ENCODE measurements at regions not wholly inside any gene's neighbourhood (a gene's known extent, or its start where the extent isn't known, plus 50 kb on each side); places are given as distances from the start of the nearest gene placed in this dataset.

GRCh38 chr11:105236664-105237063 is 97.1 kb upstream of the CARD18 start:
- H3K4me1 Mint-ChIP-seq, result no peaks in the 10 kb centered on the region
- no peak for DNase-seq (ENCODE audit: low spot score in 2 of 2)
- no peak overlapping the region for H3K4me3 Mint-ChIP-seq
- H3K27me3 Mint-ChIP-seq, result peaks cover 23% of the 10 kb centered on the region
- no peaks in the 10 kb centered on the region for H3K36me3 Mint-ChIP-seq (ENCODE audit: insufficient read depth)
- H3K27ac Mint-ChIP-seq (ENCODE audit: low read depth), result no peak overlapping the region
- no peak for ATAC-seq (replicated peaks; ENCODE audit: extremely low read depth, poor library complexity, severe bottlenecking)
- H3K9me3 Mint-ChIP-seq, result no peaks in the 10 kb centered on the region

- Mint-ChIP-seq H3K4me1 (no peaks in the 10 kb centered on the region), H3K4me3 (no peak overlapping the region), H3K9me3 (no peaks in the 10 kb centered on the region), H3K36me3 (ENCODE audit: insufficient read depth) (no peaks in the 10 kb centered on the region), H3K27me3 (peaks cover 46% of the 10 kb centered on the region), H3K27ac (ENCODE audit: low read depth) (no peak overlapping the region)
- DNase-seq (ENCODE audit: low spot score in 2 of 2), result no peak
- ATAC-seq (replicated peaks; ENCODE audit: extremely low read depth, poor library complexity, severe bottlenecking), result no peak
These were observed 93.7 kb upstream of the CARD18 start for GRCh38 chr11:105233285-105233684.

- H3K27ac Mint-ChIP-seq (ENCODE audit: low read depth), result no peak overlapping the region
- H3K4me1 Mint-ChIP-seq, result no peaks in the 10 kb centered on the region
- no peaks in the 10 kb centered on the region for H3K36me3 Mint-ChIP-seq (ENCODE audit: insufficient read depth)
- no peaks in the 10 kb centered on the region for H3K9me3 Mint-ChIP-seq
- DNase-seq (ENCODE audit: low spot score in 2 of 2) (no peak), ATAC-seq (replicated peaks; ENCODE audit: extremely low read depth, poor library complexity, severe bottlenecking) (no peak)
- H3K27me3 Mint-ChIP-seq, result peaks cover 45% of the 10 kb centered on the region
- no peak overlapping the region for H3K4me3 Mint-ChIP-seq
These were observed 92.5 kb upstream of the CARD18 start for GRCh38 chr11:105232021-105232420.

GRCh38 chr11:105230586-105230985 is 91.0 kb upstream of the CARD18 start:
- no peak for DNase-seq (ENCODE audit: low spot score in 2 of 2)
- H3K27me3 Mint-ChIP-seq, result peaks cover 40% of the 10 kb centered on the region
- no peak overlapping the region for H3K27ac Mint-ChIP-seq (ENCODE audit: low read depth)

GRCh38 chr11:105229761-105230160 is 90.2 kb upstream of the CARD18 start:
- H3K27me3 Mint-ChIP-seq, result peaks cover 42% of the 10 kb centered on the region
- no peaks in the 10 kb centered on the region for H3K36me3 Mint-ChIP-seq (ENCODE audit: insufficient read depth)
- ATAC-seq (replicated peaks; ENCODE audit: extremely low read depth, poor library complexity, severe bottlenecking) (no peak), DNase-seq (ENCODE audit: low spot score in 2 of 2) (no peak)
- H3K27ac Mint-ChIP-seq (ENCODE audit: low read depth), result no peak overlapping the region
- H3K4me3 Mint-ChIP-seq, result no peak overlapping the region
- no peaks in the 10 kb centered on the region for H3K9me3 Mint-ChIP-seq
- no peaks in the 10 kb centered on the region for H3K4me1 Mint-ChIP-seq

More at GRCh38 chr11:105230586-105230985, 91.0 kb upstream of the CARD18 start:
- ATAC-seq (replicated peaks; ENCODE audit: extremely low read depth, poor library complexity, severe bottlenecking), result no peak
- Mint-ChIP-seq H3K4me3 (no peak overlapping the region), H3K4me1 (no peaks in the 10 kb centered on the region), H3K9me3 (no peaks in the 10 kb centered on the region), H3K36me3 (ENCODE audit: insufficient read depth) (no peaks in the 10 kb centered on the region)

GRCh38 chr11:105229257-105229656 is 89.7 kb upstream of the CARD18 start:
- no peak for DNase-seq (ENCODE audit: low spot score in 2 of 2)
- H3K27me3 Mint-ChIP-seq, result peaks cover 46% of the 10 kb centered on the region
- H3K4me1 Mint-ChIP-seq, result no peaks in the 10 kb centered on the region
- no peak for ATAC-seq (replicated peaks; ENCODE audit: extremely low read depth, poor library complexity, severe bottlenecking)
- H3K9me3 Mint-ChIP-seq, result no peaks in the 10 kb centered on the region
- H3K27ac Mint-ChIP-seq (ENCODE audit: low read depth), result no peak overlapping the region
- H3K4me3 Mint-ChIP-seq, result no peak overlapping the region
- no peaks in the 10 kb centered on the region for H3K36me3 Mint-ChIP-seq (ENCODE audit: insufficient read depth)

GRCh38 chr11:105227363-105227762 is 87.8 kb upstream of the CARD18 start:
- Mint-ChIP-seq H3K36me3 (ENCODE audit: insufficient read depth) (no peaks in the 10 kb centered on the region), H3K27ac (ENCODE audit: low read depth) (no peak overlapping the region), H3K27me3 (peaks cover 46% of the 10 kb centered on the region), H3K4me3 (no peak overlapping the region), H3K4me1 (no peaks in the 10 kb centered on the region), H3K9me3 (no peaks in the 10 kb centered on the region)
- DNase-seq (ENCODE audit: low spot score in 2 of 2) (no peak), ATAC-seq (replicated peaks; ENCODE audit: extremely low read depth, poor library complexity, severe bottlenecking) (no peak)

- Mint-ChIP-seq H3K9me3 (no peaks in the 10 kb centered on the region), H3K36me3 (ENCODE audit: insufficient read depth) (no peaks in the 10 kb centered on the region)
- no peak for ATAC-seq (replicated peaks; ENCODE audit: extremely low read depth, poor library complexity, severe bottlenecking)
These were observed 87.2 kb upstream of the CARD18 start for GRCh38 chr11:105226766-105227165.

GRCh38 chr11:105226091-105226490 is 86.5 kb upstream of the CARD18 start:
- H3K4me3 Mint-ChIP-seq, result no peak overlapping the region
- H3K27me3 Mint-ChIP-seq, result peaks cover 46% of the 10 kb centered on the region
- no peaks in the 10 kb centered on the region for H3K4me1 Mint-ChIP-seq
- no peaks in the 10 kb centered on the region for H3K36me3 Mint-ChIP-seq (ENCODE audit: insufficient read depth)
- no peak for ATAC-seq (replicated peaks; ENCODE audit: extremely low read depth, poor library complexity, severe bottlenecking)
- no peak for DNase-seq (ENCODE audit: low spot score in 2 of 2)
- H3K9me3 Mint-ChIP-seq, result no peaks in the 10 kb centered on the region
- H3K27ac Mint-ChIP-seq (ENCODE audit: low read depth), result no peak overlapping the region

More at GRCh38 chr11:105226766-105227165, 87.2 kb upstream of the CARD18 start:
- DNase-seq (ENCODE audit: low spot score in 2 of 2), result no peak
- Mint-ChIP-seq H3K27me3 (peaks cover 46% of the 10 kb centered on the region), H3K4me3 (no peak overlapping the region), H3K27ac (ENCODE audit: low read depth) (no peak overlapping the region), H3K4me1 (no peaks in the 10 kb centered on the region)

- Mint-ChIP-seq H3K4me3 (no peak overlapping the region), H3K9me3 (no peaks in the 10 kb centered on the region), H3K4me1 (no peaks in the 10 kb centered on the region), H3K27me3 (peaks cover 37% of the 10 kb centered on the region), H3K27ac (ENCODE audit: low read depth) (no peak overlapping the region), H3K36me3 (ENCODE audit: insufficient read depth) (no peaks in the 10 kb centered on the region)
- ATAC-seq (replicated peaks; ENCODE audit: extremely low read depth, poor library complexity, severe bottlenecking) (no peak), DNase-seq (ENCODE audit: low spot score in 2 of 2) (no peak)
These were observed 85.1 kb upstream of the CARD18 start for GRCh38 chr11:105224482-105225253.

- no peaks in the 10 kb centered on the region for H3K4me1 Mint-ChIP-seq
- no peak overlapping the region for H3K4me3 Mint-ChIP-seq
- ATAC-seq (replicated peaks; ENCODE audit: extremely low read depth, poor library complexity, severe bottlenecking) (no peak), DNase-seq (ENCODE audit: low spot score in 2 of 2) (no peak)
- H3K9me3 Mint-ChIP-seq, result no peaks in the 10 kb centered on the region
- no peak overlapping the region for H3K27ac Mint-ChIP-seq (ENCODE audit: low read depth)
- H3K36me3 Mint-ChIP-seq (ENCODE audit: insufficient read depth), result no peaks in the 10 kb centered on the region
- peaks cover 23% of the 10 kb centered on the region for H3K27me3 Mint-ChIP-seq
These were observed 80.6 kb upstream of the CARD18 start for GRCh38 chr11:105220121-105220520.

GRCh38 chr11:105219670-105220069 is 80.1 kb upstream of the CARD18 start:
- H3K4me3 Mint-ChIP-seq, result no peak overlapping the region
- H3K4me1 Mint-ChIP-seq, result no peaks in the 10 kb centered on the region
- no peak overlapping the region for H3K27ac Mint-ChIP-seq (ENCODE audit: low read depth)
- H3K36me3 Mint-ChIP-seq (ENCODE audit: insufficient read depth), result no peaks in the 10 kb centered on the region
- peaks cover 18% of the 10 kb centered on the region for H3K27me3 Mint-ChIP-seq
- ATAC-seq (replicated peaks; ENCODE audit: extremely low read depth, poor library complexity, severe bottlenecking) (no peak), DNase-seq (ENCODE audit: low spot score in 2 of 2) (no peak)
- no peaks in the 10 kb centered on the region for H3K9me3 Mint-ChIP-seq

GRCh38 chr11:105219269-105219668 is 79.7 kb upstream of the CARD18 start:
- Mint-ChIP-seq H3K4me1 (no peaks in the 10 kb centered on the region), H3K36me3 (ENCODE audit: insufficient read depth) (no peaks in the 10 kb centered on the region), H3K27me3 (peaks cover 16% of the 10 kb centered on the region), H3K4me3 (no peak overlapping the region), H3K27ac (ENCODE audit: low read depth) (no peak overlapping the region), H3K9me3 (no peaks in the 10 kb centered on the region)
- DNase-seq (ENCODE audit: low spot score in 2 of 2) (no peak), ATAC-seq (replicated peaks; ENCODE audit: extremely low read depth, poor library complexity, severe bottlenecking) (no peak)
